Naive thymus-derived CD4-positive, alpha-beta T cell (primary cell): ENCODE measurements at regions not wholly inside any gene's neighbourhood (a gene's known extent, or its start where the extent isn't known, plus 50 kb on each side); places are given as distances from the start of the nearest gene placed in this dataset.
"Not testable (repeated sequence)": the region's sequence is repeated elsewhere in the genome, so short reads cannot be mapped to it uniquely, and the experiment has no call there.

Experiments used
- ATAC-seq: fragments of 150-1000 bp; cut with Tn5 transposase; 2 replicates; pipeline ENCODE4 v1.10.0; 2021; ENCODE audit warnings: mild to moderate bottlenecking, moderate library complexity
- CTCF ChIA-PET: fragments of 350-600 bp; sonication (Branson Sonifier 250); formaldehyde crosslinking; loops from one replicate; lab custom pipeline; 2021; ENCODE audit warnings: antibody characterized with exemption; lab: Charles Lee
- POLR2A ChIA-PET: fragments of 350-600 bp; sonication (Branson Sonifier 250); formaldehyde crosslinking; loops from one replicate; lab custom pipeline; 2021; ENCODE audit warnings: antibody characterized with exemption, inconsistent platforms; lab: Charles Lee
- DNase-seq, 9 donors: peaks; one replicate each; pipeline versions ENCODE4 v3.0.0 to v3.0.0-alpha.2; 2020 to 2022; ENCODE audit warnings: mixed read lengths in 1 of 9
- H3K27ac ChIP-seq: one replicate; pipeline ENCODE4 v1.7.0; 2013; ENCODE audit warnings: mild to moderate bottlenecking, low read depth, low read length, moderate library complexity
- H3K27me3 ChIP-seq, 2 donors: one replicate each; pipeline ENCODE4 v1.7.0; 2013; ENCODE audit warnings: low read length in 2 of 2, mild to moderate bottlenecking in 2 of 2, moderate library complexity in 2 of 2; ENCODE audit not compliant: control insufficient read depth in 2 of 2, insufficient read depth in 2 of 2
- H3K36me3 ChIP-seq, 3 experiments: 1 replicate in 2 of 3; 2 replicates in 1 of 3; pipeline ENCODE4 v1.7.0; 2013; ENCODE audit warnings: low read length in 3 of 3, mild to moderate bottlenecking in 3 of 3, moderate library complexity in 1 of 3; ENCODE audit not compliant: insufficient read depth in 3 of 3, control insufficient read depth in 2 of 3
- H3K4me1 ChIP-seq, 2 donors: one replicate each; pipeline ENCODE4 v1.7.0; 2013; ENCODE audit warnings: low read length in 2 of 2, mild to moderate bottlenecking in 2 of 2, moderate library complexity in 1 of 2; ENCODE audit not compliant: control insufficient read depth in 2 of 2, insufficient read depth in 2 of 2
- H3K4me3 ChIP-seq: 2 replicates; pipeline ENCODE4 v1.7.0; 2013; ENCODE audit warnings: mild to moderate bottlenecking, low read length
- H3K9me3 ChIP-seq, 3 experiments: 1 replicate in 2 of 3; 2 replicates in 1 of 3; pipeline ENCODE4 v1.7.0; 2013; ENCODE audit warnings: low read length in 3 of 3; ENCODE audit not compliant: control insufficient read depth in 2 of 3
- H3K27ac Mint-ChIP-seq, 9 donors: one replicate each; pipeline ENCODE4 v1.8.0; 2020 to 2022; ENCODE audit warnings: mixed read lengths in 9 of 9, mild to moderate bottlenecking in 8 of 9, moderate library complexity in 5 of 9, inconsistent platforms in 2 of 9
- H3K27me3 Mint-ChIP-seq, 5 donors: one replicate each; pipeline ENCODE4 v1.8.0; 2021 to 2022; ENCODE audit warnings: mixed read lengths in 5 of 5, mild to moderate bottlenecking in 1 of 5
- H3K36me3 Mint-ChIP-seq, 5 donors: one replicate each; pipeline ENCODE4 v1.8.0; 2020 to 2022; ENCODE audit warnings: mixed read lengths in 5 of 5, mild to moderate bottlenecking in 3 of 5, inconsistent platforms in 1 of 5
- H3K4me1 Mint-ChIP-seq, 7 donors: one replicate each; pipeline ENCODE4 v1.8.0; 2020 to 2022; ENCODE audit warnings: mixed read lengths in 7 of 7, mild to moderate bottlenecking in 3 of 7, inconsistent platforms in 1 of 7
- H3K4me3 Mint-ChIP-seq, 10 donors: one replicate each; pipeline ENCODE4 v1.8.0; 2020 to 2022; ENCODE audit warnings: mild to moderate bottlenecking in 10 of 10, mixed read lengths in 10 of 10, moderate library complexity in 6 of 10, inconsistent platforms in 2 of 10
- H3K9me3 Mint-ChIP-seq, 11 donors: one replicate each; pipeline ENCODE4 v1.8.0; 2020 to 2022; ENCODE audit warnings: mixed read lengths in 11 of 11, mild to moderate bottlenecking in 4 of 11, inconsistent platforms in 1 of 11, moderate library complexity in 1 of 11
- intact Hi-C, 2 donors: fragments of 100-400 bp; cut with micrococcal nuclease; formaldehyde crosslinking; loops; one replicate each; pipeline ENCODE4 v1.15.1; 2023

GRCh38 chrX:1140236-1140681 is 72.2 kb downstream of the CRLF2 start:
- no peak for ATAC-seq
- Mint-ChIP-seq H3K36me3 (no peaks in the 10 kb centered on the region), H3K4me1 (no peaks in the 10 kb centered on the region)

GRCh38 chrX:1139185-1139500 is 73.3 kb downstream of the CRLF2 start:
- ATAC-seq = no peak
- ChIA-PET CTCF (no interaction called here), POLR2A (no interaction called here)

More at GRCh38 chrX:1140236-1140681, 72.2 kb downstream of the CRLF2 start:
- no peak overlapping the region for H3K27ac Mint-ChIP-seq
- ChIA-PET CTCF (no interaction called here), POLR2A (no interaction called here)
- H3K27me3 Mint-ChIP-seq = peaks cover 0 to 6% (median 0%) of the 10 kb centered on the region in 5 donors
- Histone ChIP-seq H3K27me3 (no peaks in the 10 kb centered on the region), H3K9me3 (no peaks in the 10 kb centered on the region), H3K4me1 (no peaks in the 10 kb centered on the region), H3K27ac (no peak overlapping the region), H3K36me3 (no peaks in the 10 kb centered on the region), H3K4me3 (no peak overlapping the region)
- no peak overlapping the region for H3K4me3 Mint-ChIP-seq
- intact Hi-C loops = no loop called here
- DNase-seq = no peak
- H3K9me3 Mint-ChIP-seq = peaks cover 0 to 4% (median 0%) of the 10 kb centered on the region in 11 donors

GRCh38 chrX:1138476-1139184 is 73.8 kb downstream of the CRLF2 start:
- peaks cover 0 to 4% (median 0%) of the 10 kb centered on the region in 11 donors for H3K9me3 Mint-ChIP-seq
- no peak overlapping the region for H3K4me3 Mint-ChIP-seq
- H3K4me1 Mint-ChIP-seq = no peaks in the 10 kb centered on the region
- H3K36me3 ChIP-seq = no peaks in the 10 kb centered on the region
- H3K27me3 ChIP-seq = no peaks in the 10 kb centered on the region
- DNase-seq (no peak), ATAC-seq (no peak)
- no peaks in the 10 kb centered on the region for H3K36me3 Mint-ChIP-seq
- H3K27me3 Mint-ChIP-seq = peaks cover 0 to 6% (median 0%) of the 10 kb centered on the region in 5 donors
- intact Hi-C loops = no loop called here
- no peak overlapping the region for H3K4me3 ChIP-seq
- no peak overlapping the region for H3K27ac Mint-ChIP-seq
- POLR2A ChIA-PET = no interaction called here
- no peaks in the 10 kb centered on the region for H3K9me3 ChIP-seq
- CTCF ChIA-PET = no interaction called here
- H3K27ac ChIP-seq = no peak overlapping the region
- H3K4me1 ChIP-seq = no peaks in the 10 kb centered on the region

More at GRCh38 chrX:1139185-1139500, 73.3 kb downstream of the CRLF2 start:
- no peaks in the 10 kb centered on the region for H3K27me3 ChIP-seq
- H3K4me1 ChIP-seq = no peaks in the 10 kb centered on the region
- H3K27ac Mint-ChIP-seq = peak overlapping the region in 1 of 9 donors; percentile 10
- DNase-seq = no peak
- H3K4me3 ChIP-seq = no peak overlapping the region
- no peaks in the 10 kb centered on the region for H3K36me3 Mint-ChIP-seq
- no peaks in the 10 kb centered on the region for H3K36me3 ChIP-seq
- H3K9me3 Mint-ChIP-seq = peaks cover 0 to 4% (median 0%) of the 10 kb centered on the region in 11 donors
- no peaks in the 10 kb centered on the region for H3K4me1 Mint-ChIP-seq
- H3K9me3 ChIP-seq = no peaks in the 10 kb centered on the region
- H3K4me3 Mint-ChIP-seq = no peak overlapping the region
- intact Hi-C loops = no loop called here
- no peak overlapping the region for H3K27ac ChIP-seq
- peaks cover 0 to 6% (median 0%) of the 10 kb centered on the region in 5 donors for H3K27me3 Mint-ChIP-seq

GRCh38 chrX:1137531-1137930 is 74.9 kb downstream of the CRLF2 start:
- Histone ChIP-seq H3K27ac (no peak overlapping the region), H3K4me1 (no peaks in the 10 kb centered on the region), H3K9me3 (no peaks in the 10 kb centered on the region), H3K36me3 (no peaks in the 10 kb centered on the region), H3K27me3 (no peaks in the 10 kb centered on the region), H3K4me3 (no peak overlapping the region)
- Mint-ChIP-seq H3K27me3 (peaks cover 0 to 6% (median 0%) of the 10 kb centered on the region in 5 donors), H3K27ac (no peak overlapping the region), H3K36me3 (no peaks in the 10 kb centered on the region), H3K4me1 (no peaks in the 10 kb centered on the region), H3K4me3 (no peak overlapping the region), H3K9me3 (peaks cover 0 to 4% (median 0%) of the 10 kb centered on the region in 11 donors)
- DNase-seq (no peak), ATAC-seq (no peak)
- ChIA-PET POLR2A (no interaction called here), CTCF (no interaction called here)
- intact Hi-C loops = no loop called here

- H3K9me3 ChIP-seq, H3K36me3 ChIP-seq, intact Hi-C loops, H3K4me3 Mint-ChIP-seq, H3K27ac ChIP-seq, DNase-seq, CTCF ChIA-PET, H3K4me3 ChIP-seq, H3K27me3 ChIP-seq, H3K36me3 Mint-ChIP-seq, H3K4me1 Mint-ChIP-seq, H3K27me3 Mint-ChIP-seq, H3K4me1 ChIP-seq, POLR2A ChIA-PET, ATAC-seq, H3K9me3 Mint-ChIP-seq, H3K27ac Mint-ChIP-seq: not testable (repeated sequence)
Observed at GRCh38 chrX:1136582-1136981, 75.9 kb downstream of the CRLF2 start.

- H3K36me3 Mint-ChIP-seq = no peaks in the 10 kb centered on the region
- H3K27me3 Mint-ChIP-seq = peaks cover 0 to 6% (median 0%) of the 10 kb centered on the region in 5 donors
- H3K27ac ChIP-seq = no peak overlapping the region
- POLR2A ChIA-PET = no interaction called here
- no peak overlapping the region for H3K4me3 ChIP-seq
- no peak overlapping the region for H3K27ac Mint-ChIP-seq
- H3K4me1 ChIP-seq = no peaks in the 10 kb centered on the region
- H3K27me3 ChIP-seq = no peaks in the 10 kb centered on the region
- H3K36me3 ChIP-seq = no peaks in the 10 kb centered on the region
- H3K9me3 ChIP-seq = no peaks in the 10 kb centered on the region
- intact Hi-C loops = no loop called here
- H3K4me1 Mint-ChIP-seq = no peaks in the 10 kb centered on the region
- ATAC-seq (no peak), DNase-seq (no peak)
- CTCF ChIA-PET = no interaction called here
- H3K9me3 Mint-ChIP-seq = peaks cover 0 to 4% (median 0%) of the 10 kb centered on the region in 11 donors
- no peak overlapping the region for H3K4me3 Mint-ChIP-seq
Observed at GRCh38 chrX:1134976-1135375, 77.5 kb downstream of the CRLF2 start.

GRCh38 chrX:1134156-1134555 is 78.3 kb downstream of the CRLF2 start:
- ChIA-PET CTCF (no interaction called here), POLR2A (no interaction called here)
- Mint-ChIP-seq H3K9me3 (peaks cover 0 to 4% (median 0%) of the 10 kb centered on the region in 11 donors), H3K27me3 (peaks cover 0 to 6% (median 0%) of the 10 kb centered on the region in 5 donors), H3K27ac (no peak overlapping the region), H3K4me1 (no peaks in the 10 kb centered on the region), H3K36me3 (no peaks in the 10 kb centered on the region), H3K4me3 (no peak overlapping the region)
- intact Hi-C loops = no loop called here
- no peaks in the 10 kb centered on the region for H3K4me1 ChIP-seq
- H3K9me3 ChIP-seq = no peaks in the 10 kb centered on the region
- no peaks in the 10 kb centered on the region for H3K27me3 ChIP-seq
- ATAC-seq (no peak), DNase-seq (no peak)
- no peaks in the 10 kb centered on the region for H3K36me3 ChIP-seq
- no peak overlapping the region for H3K27ac ChIP-seq
- H3K4me3 ChIP-seq = no peak overlapping the region
